RKO (cell line): ENCODE measurements at regions not wholly inside any gene's neighbourhood (a gene's known extent, or its start where the extent isn't known, plus 50 kb on each side); places are given as distances from the start of the nearest gene placed in this dataset.

Experiments used
- DNase-seq: peaks from one replicate; pipeline ENCODE4 v3.0.0-alpha.2; 2016; ENCODE audit warnings: low spot score

GRCh38 chr2:236317938-236318396 is 53.8 kb upstream of the ASB18 start:
- no peak for DNase-seq

GRCh38 chr2:236318401-236318800 is 54.2 kb upstream of the ASB18 start:
- DNase-seq, result no peak

GRCh38 chr2:236319036-236319435 is 54.8 kb upstream of the ASB18 start:
- no peak for DNase-seq

- no peak for DNase-seq
Measured at GRCh38 chr2:236321415-236321814, 57.2 kb upstream of the ASB18 start.

- DNase-seq, result no peak
Measured at GRCh38 chr2:236333417-236334121, 69.4 kb upstream of the ASB18 start.

- no peak for DNase-seq
Measured at GRCh38 chr2:236334122-236334876, 70.1 kb upstream of the ASB18 start.

- DNase-seq, result no peak
Measured at GRCh38 chr2:236335696-236336574, 71.7 kb upstream of the ASB18 start.

- no peak for DNase-seq
Measured at GRCh38 chr2:236336575-236337464, 72.6 kb upstream of the ASB18 start.

GRCh38 chr2:236337465-236338325 is 73.5 kb upstream of the ASB18 start:
- no peak for DNase-seq

GRCh38 chr2:236338495-236339184 is 74.4 kb upstream of the ASB18 start:
- no peak for DNase-seq

GRCh38 chr2:236340251-236340650 is 76.0 kb upstream of the ASB18 start:
- no peak for DNase-seq

- DNase-seq, result no peak
Measured at GRCh38 chr2:236341067-236341466, 76.9 kb upstream of the ASB18 start.

- no peak for DNase-seq
Measured at GRCh38 chr2:236341721-236342120, 77.5 kb upstream of the ASB18 start.

GRCh38 chr2:236342507-236342906 is 78.3 kb upstream of the ASB18 start:
- no peak for DNase-seq

- no peak for DNase-seq
Measured at GRCh38 chr2:236342951-236343350, 78.7 kb upstream of the ASB18 start.

- DNase-seq, result peak; percentile 74
Measured at GRCh38 chr2:236343400-236344161, 79.4 kb upstream of the ASB18 start.

- DNase-seq, result no peak
Measured at GRCh38 chr2:236344446-236344845, 80.2 kb upstream of the ASB18 start.

GRCh38 chr2:236345081-236345714 is 81.0 kb upstream of the ASB18 start:
- no peak for DNase-seq

GRCh38 chr2:236346366-236346765 is 82.2 kb upstream of the ASB18 start:
- DNase-seq, result no peak
